Fibroblast of peridontal ligament (primary cell): ENCODE measurements at regions not wholly inside any gene's neighbourhood (a gene's known extent, or its start where the extent isn't known, plus 50 kb on each side); places are given as distances from the start of the nearest gene placed in this dataset.
"Not testable (repeated sequence)": the region's sequence is repeated elsewhere in the genome, so short reads cannot be mapped to it uniquely, and the experiment has no call there.

Source experiments
- DNase-seq: peaks from one replicate; pipeline ENCODE4 v3.0.0-alpha.2; 2010; ENCODE audit errors: extremely low read depth

- no peak for DNase-seq
Measured at GRCh38 chr10:63077800-63078199, 55.3 kb upstream of the NRBF2 start.

GRCh38 chr10:63072951-63073350 lies 60.2 kb upstream of the NRBF2 start:
- DNase-seq, result no peak

- DNase-seq, result no peak
Measured at GRCh38 chr10:63071145-63071544, 62.0 kb upstream of the NRBF2 start.

GRCh38 chr10:63069318-63069717 lies 63.8 kb upstream of the NRBF2 start:
- no peak for DNase-seq

DNA sequence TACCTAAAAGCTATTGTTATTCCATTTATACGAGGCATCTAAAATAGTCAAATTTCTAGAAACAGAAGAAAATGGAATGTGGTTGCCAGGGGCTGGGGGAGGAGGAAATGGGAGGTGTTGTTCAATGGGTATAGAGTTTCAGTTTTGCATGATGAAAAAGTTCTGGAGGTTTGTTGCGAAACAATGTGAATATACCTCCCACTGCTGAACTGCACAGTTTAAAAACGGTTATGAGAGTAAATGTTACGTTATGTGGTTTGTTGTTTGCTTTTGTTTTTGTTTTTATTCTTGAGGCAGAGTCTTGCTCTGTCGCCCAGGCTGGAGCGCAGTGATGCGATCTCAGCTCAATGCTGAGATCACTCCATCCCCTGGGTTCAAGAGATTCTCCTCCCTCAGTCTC lies 64.9 kb upstream of the NRBF2 start:
- DNase-seq, result peak; percentile 30

DNA sequence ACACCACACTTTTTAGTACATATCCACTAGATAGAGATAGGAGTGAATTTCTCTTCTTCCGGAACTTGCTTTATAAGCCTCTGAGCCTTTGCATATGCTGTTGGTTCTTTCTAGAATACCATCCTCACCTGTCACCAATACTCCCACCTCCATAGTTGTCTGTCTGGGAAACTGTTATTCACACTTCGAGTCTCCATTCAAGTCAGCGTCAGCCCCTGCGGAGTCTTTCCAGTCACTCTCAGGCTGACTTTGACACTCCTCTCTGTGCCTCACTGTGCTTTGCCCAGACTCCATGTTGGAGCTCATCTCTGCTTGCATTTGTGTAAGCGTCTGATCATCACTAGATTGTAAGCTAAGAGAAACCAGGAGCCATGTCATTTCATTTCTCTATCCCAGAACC lies 66.5 kb upstream of the NRBF2 start:
- no peak for DNase-seq

DNA sequence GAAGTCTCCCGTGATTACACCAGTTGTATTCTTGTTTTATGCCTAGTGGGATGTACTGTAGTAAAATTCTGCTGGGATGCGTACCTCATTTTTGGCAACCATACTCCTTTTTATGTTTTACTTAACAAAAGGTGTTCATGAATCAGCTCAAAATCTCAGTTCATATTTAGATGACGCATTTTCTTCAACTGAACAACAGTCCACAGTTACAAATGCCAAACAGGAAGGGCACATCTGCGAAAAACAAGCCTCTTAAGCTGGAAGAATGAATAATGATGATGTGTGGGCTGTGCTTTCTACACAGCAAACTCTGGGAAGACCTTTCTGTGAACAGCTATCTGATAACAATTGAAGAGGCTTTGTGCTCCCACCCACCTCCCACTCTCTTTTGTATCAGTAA lies 68.4 kb upstream of the NRBF2 start:
- DNase-seq, result no peak

- no peak for DNase-seq
Measured at GRCh38 chr10:63058236-63058635, 74.9 kb upstream of the NRBF2 start.

GRCh38 chr10:63057509-63057908 lies 75.6 kb upstream of the NRBF2 start:
- DNase-seq, result no peak

DNA sequence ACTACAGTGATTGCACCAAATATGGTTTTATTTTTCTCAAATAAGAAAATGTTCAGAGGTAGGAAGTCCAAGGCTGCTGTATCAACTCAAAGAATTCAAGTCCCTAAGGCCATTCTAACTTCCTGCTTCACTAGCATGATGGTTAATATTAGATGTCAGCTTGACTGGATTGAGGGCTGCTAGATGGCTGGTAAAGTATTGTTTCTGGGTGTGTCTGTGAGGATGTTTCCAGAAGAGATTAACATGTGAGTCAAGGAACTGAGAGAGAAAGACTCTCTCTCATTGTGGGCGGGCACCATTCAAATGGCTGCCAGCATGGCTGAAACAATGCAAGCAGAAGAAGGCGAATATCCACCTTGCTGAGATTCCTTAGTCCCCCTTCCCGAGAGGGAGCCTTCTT lies 77.4 kb upstream of the NRBF2 start:
- no peak for DNase-seq

DNA sequence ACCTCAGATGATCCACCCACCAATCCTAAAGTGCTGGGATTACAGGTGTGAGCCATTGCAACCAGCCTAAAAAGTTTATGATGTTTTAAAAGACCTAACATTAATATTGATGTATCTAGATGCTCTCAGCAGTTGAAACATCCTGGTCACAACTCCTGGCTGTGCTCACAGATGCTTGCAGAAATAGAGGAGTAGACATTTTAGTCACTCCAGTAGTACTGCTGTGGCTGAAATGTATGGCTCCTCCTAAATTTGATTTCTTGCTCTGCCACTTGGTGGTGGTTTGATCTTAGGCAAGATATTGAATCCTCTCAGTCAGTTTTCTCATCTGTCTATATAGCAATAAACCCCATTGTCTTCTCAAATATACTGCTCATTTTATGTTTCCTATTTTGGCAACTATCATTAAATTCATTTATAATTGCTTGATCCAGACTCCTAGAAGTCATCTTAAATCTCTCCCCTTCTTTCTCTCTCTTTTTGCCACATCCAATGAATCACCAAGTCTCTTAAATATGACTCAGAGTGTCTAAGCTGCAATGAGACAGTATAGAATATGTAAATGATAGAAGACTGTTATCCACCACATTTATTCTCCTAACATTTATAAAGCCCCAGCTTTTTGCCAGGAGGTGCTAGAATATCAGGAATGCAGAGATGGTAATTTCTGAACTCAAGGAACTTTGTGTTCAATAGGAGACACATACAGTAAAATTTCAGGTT lies 78.1 kb upstream of the NRBF2 start:
- DNase-seq, result no peak

DNA sequence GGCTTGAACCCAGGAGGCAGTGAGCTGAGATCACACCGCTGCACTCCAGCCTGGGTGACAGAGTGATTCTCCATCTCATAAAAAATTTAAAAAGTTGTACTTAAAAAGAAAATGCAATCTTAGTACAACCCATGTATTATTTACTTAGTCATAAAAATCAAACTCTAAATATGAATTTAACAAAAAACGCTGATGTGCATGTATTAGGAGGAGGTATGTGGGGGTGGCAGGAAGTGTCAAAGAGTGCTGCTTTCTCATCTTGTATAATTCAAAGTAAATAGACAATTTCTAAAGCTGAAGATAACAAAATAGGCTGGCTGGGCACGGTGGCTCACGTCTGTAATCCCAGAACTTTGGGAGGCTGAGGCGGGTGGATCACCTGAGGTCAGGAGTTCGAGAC lies 81.0 kb upstream of the NRBF2 start:
- no peak for DNase-seq

DNA sequence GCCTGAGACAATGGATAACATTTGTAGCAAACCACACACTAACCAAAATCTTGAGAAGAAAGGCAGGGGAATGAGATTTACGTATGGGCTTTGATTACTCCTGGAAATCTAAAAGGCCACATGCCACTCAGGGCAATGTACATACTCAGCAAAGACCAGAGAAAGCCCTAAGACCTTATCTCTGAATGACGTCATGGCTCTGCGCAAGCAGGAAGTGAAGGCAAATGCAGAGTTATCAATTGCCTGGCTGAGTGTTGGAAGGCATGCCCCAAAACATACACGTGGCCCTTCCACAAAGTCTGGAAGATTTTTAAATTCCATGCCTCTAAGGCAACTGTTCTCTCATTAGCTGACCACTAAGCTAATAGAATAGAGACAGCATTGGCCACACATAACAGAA lies 90.9 kb upstream of the NRBF2 start:
- DNase-seq, result no peak

DNA sequence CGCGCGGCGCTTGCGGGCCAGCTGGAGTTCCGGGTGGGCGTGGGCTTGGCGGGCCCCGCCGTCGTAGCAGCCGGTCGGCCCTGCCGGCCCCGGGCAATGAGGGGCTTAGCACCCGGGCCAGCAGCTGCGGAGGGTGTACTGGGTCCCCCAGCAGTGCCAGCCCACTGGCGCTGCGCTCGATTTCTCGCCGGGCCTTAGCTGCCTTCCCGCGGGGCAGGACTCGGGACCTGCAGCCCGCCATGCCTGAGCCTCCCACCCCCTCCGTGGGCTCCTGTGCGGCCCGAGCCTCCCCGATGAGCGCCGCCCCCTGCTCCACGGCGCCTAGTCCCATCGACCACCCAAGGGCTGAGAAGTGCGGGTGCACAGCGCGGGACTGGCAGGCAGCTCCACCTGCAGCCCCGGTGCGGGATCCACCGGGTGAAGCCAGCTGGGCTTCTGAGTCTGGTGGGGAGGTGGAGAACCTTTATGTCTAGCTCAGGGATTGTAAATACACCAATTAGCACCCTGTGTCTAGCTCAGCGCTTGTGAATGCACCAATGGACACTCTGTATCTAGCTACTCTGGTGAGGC lies 99.4 kb upstream of the NRBF2 start:
- DNase-seq, result not testable (repeated sequence)

- DNase-seq, result no peak
Measured at GRCh38 chr10:63030536-63030935, 102.6 kb upstream of the NRBF2 start.

- no peak for DNase-seq
Measured at GRCh38 chr10:63027531-63027930, 105.6 kb upstream of the NRBF2 start.

GRCh38 chr10:63021225-63021624 lies 111.9 kb upstream of the NRBF2 start:
- no peak for DNase-seq

DNA sequence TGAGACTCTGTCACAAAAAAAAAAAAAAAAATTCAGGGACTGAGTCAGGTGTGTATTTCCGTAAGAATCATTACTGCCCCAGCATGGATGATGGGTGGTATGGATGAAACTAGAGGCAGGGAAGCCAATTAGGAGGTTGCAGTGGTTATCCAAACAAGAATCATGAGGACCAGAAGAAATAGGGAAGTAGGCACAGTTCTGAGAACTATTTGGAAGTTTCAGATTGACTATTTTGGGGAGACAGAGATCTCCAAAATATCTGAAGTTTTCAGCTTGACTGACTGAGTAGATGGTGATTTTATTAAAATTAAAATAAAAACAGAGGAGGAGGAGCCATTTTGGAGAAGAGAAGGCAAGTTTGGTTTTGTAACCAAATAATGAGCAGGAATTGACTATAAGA lies 119.4 kb upstream of the NRBF2 start:
- no peak for DNase-seq

DNA sequence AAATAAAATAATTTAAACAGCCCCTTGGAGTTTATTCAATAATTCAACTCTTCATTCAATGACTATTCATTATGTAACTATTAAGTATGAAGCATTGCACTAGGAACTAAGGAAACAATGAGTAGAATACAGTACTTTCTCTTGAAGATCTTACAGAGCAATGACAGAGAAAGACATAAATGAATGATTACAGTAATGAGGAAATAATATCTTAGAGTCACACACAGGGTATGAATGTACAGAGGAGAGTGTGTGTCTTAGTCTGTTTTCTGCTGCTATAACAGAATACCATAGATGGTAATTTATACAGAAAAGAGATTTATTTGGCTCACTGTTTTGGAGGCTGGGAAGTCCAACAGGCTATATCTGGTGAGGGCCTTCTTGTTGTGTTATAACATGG lies 120.5 kb upstream of the NRBF2 start:
- DNase-seq, result no peak

DNA sequence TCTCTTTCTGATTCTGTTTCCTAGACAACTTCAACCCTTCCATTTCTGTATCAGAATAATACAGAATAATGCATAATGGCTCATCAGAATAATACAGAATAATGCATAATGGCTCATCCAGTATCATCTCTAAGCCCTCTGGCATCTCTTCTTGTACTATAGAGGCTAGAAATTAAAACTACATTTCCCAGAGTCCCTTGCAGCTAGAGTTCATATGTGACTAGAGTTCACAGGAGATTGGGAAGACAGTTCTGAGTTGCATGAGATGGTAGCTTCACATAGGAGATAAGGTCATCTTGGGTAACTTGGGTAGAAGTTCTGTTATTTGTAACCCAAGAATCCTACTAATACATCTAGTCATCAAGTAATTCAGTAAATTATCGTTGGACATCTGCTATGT lies 122.9 kb upstream of the NRBF2 start:
- DNase-seq, result no peak

DNA sequence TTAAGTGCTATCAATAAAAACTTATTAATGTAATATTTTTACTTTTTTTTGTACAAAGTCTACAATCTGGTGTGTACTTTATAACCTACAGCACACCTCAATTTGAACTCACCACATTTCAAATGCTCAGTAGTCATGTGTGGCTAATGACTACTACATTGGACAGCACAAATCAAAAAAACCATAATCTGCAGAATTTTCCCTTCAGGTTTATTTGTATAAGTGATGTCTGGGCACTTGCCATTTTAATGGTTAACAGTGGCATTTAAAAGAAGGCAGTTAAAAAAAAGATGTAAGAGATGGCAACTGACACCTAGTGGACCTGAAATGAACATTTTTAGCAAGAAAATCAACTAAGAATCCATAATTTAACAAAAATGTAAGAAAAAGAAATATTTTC lies 124.6 kb upstream of the NRBF2 start:
- DNase-seq, result no peak

- DNase-seq, result no peak
Measured at GRCh38 chr10:63007112-63007511, 126.0 kb upstream of the NRBF2 start.

DNA sequence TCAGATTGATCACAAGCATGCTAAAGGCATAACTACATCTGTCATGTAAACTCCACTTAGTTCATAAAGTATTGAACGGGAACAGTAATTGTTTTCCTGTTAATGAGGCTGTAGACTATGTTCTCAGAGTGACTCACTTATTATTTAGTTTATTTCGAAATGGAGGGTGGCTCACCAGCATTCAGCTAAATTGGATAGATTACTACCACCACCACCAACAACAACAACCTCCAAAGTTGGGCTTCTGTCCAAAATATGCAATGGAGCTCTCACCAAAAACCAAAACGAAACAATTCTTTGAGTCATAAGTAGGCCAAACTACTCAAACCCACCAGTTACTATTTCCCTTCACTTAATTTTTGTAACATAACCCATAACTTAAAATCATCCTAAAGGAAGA lies 127.9 kb upstream of the NRBF2 start:
- DNase-seq, result peak; percentile 80
